H1 (cell line): ENCODE measurements at regions not wholly inside any gene's neighbourhood (a gene's known extent, or its start where the extent isn't known, plus 50 kb on each side); places are given as distances from the start of the nearest gene placed in this dataset.

Source experiments
- CTCF ChIA-PET: fragments of 300-600 bp; sonication (Branson Sonifier 250); formaldehyde crosslinking; loops from one replicate; lab custom pipeline; 2021; ENCODE audit not compliant: partially characterized antibody; lab: Charles Lee
- POLR2A ChIA-PET: fragments of 300-600 bp; sonication (Branson Sonifier 250); formaldehyde crosslinking; loops from one replicate; lab custom pipeline; 2021; ENCODE audit warnings: inconsistent platforms; ENCODE audit not compliant: partially characterized antibody; lab: Charles Lee
- DNase-seq, 2 experiments: peaks; one replicate each; pipeline versions ENCODE4 v3.0.0 to v3.0.0-alpha.2; 2010 to 2022; ENCODE audit warnings: low spot score in 2 of 2, low read depth in 1 of 2, mixed read lengths in 1 of 2
- FAIRE-seq: peaks from 2 replicates; lab custom pipeline; 2011; peaks lifted over from hg19 to GRCh38; lab: Jason Lieb, UNC
- H2AFZ ChIP-seq: 2 replicates; pipeline ENCODE4 v1.8.1; 2012; ENCODE audit warnings: low read length, inconsistent platforms
- H2AK5ac ChIP-seq: 2 replicates; pipeline ENCODE4 v1.6.1; 2013; ENCODE audit warnings: low read depth, low read length
- H2BK120ac ChIP-seq: replicated peaks from 2 replicates; pipeline ENCODE3; 2013; ENCODE audit warnings: low read depth, low read length, inconsistent platforms
- H2BK12ac ChIP-seq: 2 replicates; pipeline ENCODE4 v1.6.1; 2013; ENCODE audit warnings: low read depth, low read length
- H2BK15ac ChIP-seq: 2 replicates; pipeline ENCODE4 v1.6.1; 2013; ENCODE audit warnings: low read length
- H2BK20ac ChIP-seq: 2 replicates; pipeline ENCODE4 v1.6.1; 2013; ENCODE audit warnings: low read length
- H2BK5ac ChIP-seq: 2 replicates; pipeline ENCODE4 v1.6.1; 2013; ENCODE audit warnings: low read depth, low read length
- H3K14ac ChIP-seq: 2 replicates; pipeline ENCODE4 v1.6.1; 2013; ENCODE audit warnings: inconsistent platforms; ENCODE audit not compliant: insufficient read length
- H3K18ac ChIP-seq: 2 replicates; pipeline ENCODE4 v1.6.1; 2013; ENCODE audit warnings: low read length; ENCODE audit errors: extremely low read depth
- H3K23ac ChIP-seq: 2 replicates; pipeline ENCODE4 v1.6.1; 2013; ENCODE audit warnings: inconsistent platforms; ENCODE audit not compliant: insufficient read length
- H3K23me2 ChIP-seq: 2 replicates; pipeline ENCODE4 v1.6.1; 2013; ENCODE audit warnings: low read depth, low read length
- H3K27ac ChIP-seq: 2 replicates; pipeline ENCODE4 v1.6.1; 2011; ENCODE audit warnings: low read depth, low read length, inconsistent platforms
- H3K27me3 ChIP-seq, 4 experiments: replicated peaks in 1 of 4; 1 replicate in 1 of 4; 2 replicates in 3 of 4; pipeline versions ENCODE4 v1.6.1 to v1.8.1; 2011 to 2013; ENCODE audit warnings: low read length in 3 of 4, mild to moderate bottlenecking in 3 of 4, inconsistent platforms in 2 of 4, mixed read lengths in 2 of 4, moderate library complexity in 1 of 4; ENCODE audit not compliant: control insufficient read depth in 3 of 4, insufficient read depth in 3 of 4; ENCODE audit errors: extremely low read depth in 1 of 4
- H3K36me3 ChIP-seq, 4 experiments: 2 replicates each; pipeline versions ENCODE4 v1.6.1 to v1.8.1; 2011 to 2013; ENCODE audit warnings: mild to moderate bottlenecking in 4 of 4, low read length in 3 of 4, moderate library complexity in 2 of 4, control low read depth in 1 of 4, inconsistent platforms in 1 of 4; ENCODE audit not compliant: insufficient read depth in 4 of 4, control insufficient read depth in 2 of 4
- H3K4ac ChIP-seq: replicated peaks from 2 replicates; pipeline ENCODE3; 2013; ENCODE audit warnings: low read length, low read depth, mixed read lengths, inconsistent platforms; ENCODE audit not compliant: insufficient read length
- H3K4me1 ChIP-seq, 4 experiments: replicated peaks in 1 of 4; 1 replicate in 1 of 4; 2 replicates in 3 of 4; pipeline versions ENCODE4 v1.6.1 to v1.8.1; 2011 to 2013; ENCODE audit warnings: low read length in 3 of 4, inconsistent platforms in 2 of 4, mixed read lengths in 1 of 4; ENCODE audit not compliant: insufficient read depth in 4 of 4, control insufficient read depth in 3 of 4
- H3K4me2 ChIP-seq, 2 experiments: 2 replicates each; pipeline versions ENCODE4 v1.6.1 to v1.8.1; 2011 to 2013; ENCODE audit warnings: low read depth in 2 of 2, low read length in 2 of 2, control low read depth in 1 of 2, inconsistent platforms in 1 of 2, mild to moderate bottlenecking in 1 of 2; ENCODE audit not compliant: insufficient read depth in 1 of 2
- H3K4me3 ChIP-seq, 4 experiments: fragments of 200-600, 300-600 bp in 1 of 4; sonication (generic), shearing (Covaris generic), sonication (Bioruptor Twin) in 1 of 4; 2 replicates each; pipeline versions ENCODE4 v1.5.1 to v1.8.1; 2011 to 2016; ENCODE audit warnings: low read length in 4 of 4, low read depth in 3 of 4, control low read depth in 2 of 4, inconsistent platforms in 2 of 4, mild to moderate bottlenecking in 2 of 4, mixed read lengths in 1 of 4, moderate library complexity in 1 of 4; ENCODE audit not compliant: insufficient read depth in 2 of 4; ENCODE audit errors: extremely low read depth in 1 of 4
- H3K56ac ChIP-seq: replicated peaks from 2 replicates; pipeline ENCODE3; 2013; ENCODE audit warnings: low read depth, mild to moderate bottlenecking, mixed read lengths, low read length, inconsistent platforms; ENCODE audit not compliant: insufficient read length
- H3K79me1 ChIP-seq: 2 replicates; pipeline ENCODE4 v1.6.1; 2013; ENCODE audit warnings: low read depth, low read length, control low read depth
- H3K79me2 ChIP-seq, 2 experiments: 2 replicates each; pipeline versions ENCODE4 v1.6.1 to v1.8.1; 2012 to 2013; ENCODE audit warnings: low read length in 2 of 2, mild to moderate bottlenecking in 2 of 2, inconsistent platforms in 1 of 2; ENCODE audit not compliant: insufficient read depth in 2 of 2, control insufficient read depth in 1 of 2
- H3K9ac ChIP-seq, 4 experiments: replicated peaks in 1 of 4; 1 replicate in 1 of 4; 2 replicates in 3 of 4; pipeline versions ENCODE4 v1.6.1 to v1.8.1; 2011 to 2013; ENCODE audit warnings: low read depth in 3 of 4, low read length in 3 of 4, control low read depth in 2 of 4, mild to moderate bottlenecking in 2 of 4, moderate library complexity in 2 of 4, inconsistent platforms in 1 of 4; ENCODE audit errors: extremely low read depth in 1 of 4
- H3K9me3 ChIP-seq, 2 experiments: 2 replicates each; pipeline versions ENCODE4 v1.6.1 to v1.8.1; 2012 to 2013; ENCODE audit warnings: mild to moderate bottlenecking in 2 of 2, moderate library complexity in 2 of 2, control low read depth in 1 of 2, inconsistent platforms in 1 of 2, low read depth in 1 of 2, low read length in 1 of 2, mixed read lengths in 1 of 2; ENCODE audit not compliant: insufficient read depth in 2 of 2
- H4K20me1 ChIP-seq, 2 experiments: replicated peaks in 1 of 2; 2 replicates each; pipeline versions ENCODE3 to v1.8.1; 2011 to 2013; ENCODE audit warnings: inconsistent platforms in 2 of 2, low read length in 2 of 2, mild to moderate bottlenecking in 1 of 2; ENCODE audit not compliant: insufficient read depth in 2 of 2, control insufficient read depth in 1 of 2
- H4K5ac ChIP-seq: 2 replicates; pipeline ENCODE4 v1.6.1; 2013; ENCODE audit warnings: low read length, low read depth, mixed read lengths, inconsistent platforms; ENCODE audit not compliant: insufficient read length
- H4K8ac ChIP-seq: 2 replicates; pipeline ENCODE4 v1.8.0; 2013; ENCODE audit warnings: mild to moderate bottlenecking, moderate library complexity, low read length, inconsistent platforms; ENCODE audit not compliant: insufficient read depth; ENCODE audit errors: extremely low read depth
- H4K91ac ChIP-seq: replicated peaks from 2 replicates; pipeline ENCODE3; 2013; ENCODE audit warnings: low read length, mixed read lengths, inconsistent platforms; ENCODE audit not compliant: insufficient read length
- ASH2L ChIP-seq: fragments of 200-600, 300-600 bp; sonication (generic); IDR thresholded peaks from one replicate; pipeline ENCODE4 v1.7.1; 2017; ENCODE audit warnings: low read length
- NANOG ChIP-seq: IDR thresholded peaks from 2 replicates; pipeline ENCODE4 v1.6.1; 2011; ENCODE audit warnings: low read length, low read depth, mild to moderate bottlenecking, inconsistent platforms; ENCODE audit not compliant: insufficient read depth, poor library complexity, severe bottlenecking
- RAD21 ChIP-seq, 2 experiments: IDR thresholded peaks in 1 of 2; conservative IDR thresholded peaks in 1 of 2; 2 replicates each; pipeline ENCODE4 v1.6.1; 2011; ENCODE audit warnings: low read depth in 2 of 2, low read length in 2 of 2, improper control_type of control experiment in 1 of 2, inconsistent platforms in 1 of 2, mild to moderate bottlenecking in 1 of 2, moderate library complexity in 1 of 2
- SIN3A ChIP-seq, 2 experiments: IDR thresholded peaks in 1 of 2; conservative IDR thresholded peaks in 1 of 2; 2 replicates each; pipeline ENCODE4 v1.6.1; 2011 to 2012; ENCODE audit warnings: low read length in 2 of 2, improper control_type of control experiment in 1 of 2, low read depth in 1 of 2, mild to moderate bottlenecking in 1 of 2
- TBP ChIP-seq: IDR thresholded peaks from 2 replicates; pipeline ENCODE4 v1.6.1; 2011; ENCODE audit warnings: low read depth, low read length, improper control_type of control experiment
- WGBS, 2 experiments: shearing (Covaris generic) in 1 of 2; methylation state at CpG; one replicate each; pipeline versions ENCODE4 v1.1.6 to v1.1.7; 2013 to 2015; ENCODE audit warnings: low lambda C conversion rate in 2 of 2, mixed read lengths in 2 of 2, inconsistent platforms in 1 of 2, low coverage in 1 of 2, missing lambda C conversion rate in 1 of 2; ENCODE audit not compliant: insufficient replicate concordance in 2 of 2, insufficient coverage in 1 of 2, insufficient read length in 1 of 2; ENCODE audit errors: extremely low coverage in 1 of 2, missing lambda C conversion rate in 1 of 2; 5-methylcytosine and 5-hydroxymethylcytosine counted together

GRCh38 chr1:198902655-198903054, 263.8 kb downstream of the PTPRC start:
- no peak overlapping the region for H3K23ac ChIP-seq
- no peak overlapping the region for H4K5ac ChIP-seq
- no peaks in the 10 kb centered on the region for H3K9me3 ChIP-seq
- FAIRE-seq (peak; percentile 19), DNase-seq (no peak)
- ChIA-PET CTCF (no interaction called here), POLR2A (no interaction called here)
- H4K20me1 ChIP-seq, result no peaks in the 10 kb centered on the region
- H3K27me3 ChIP-seq, result no peaks in the 10 kb centered on the region
- H3K14ac ChIP-seq, result no peak overlapping the region
- H3K79me2 ChIP-seq, result no peaks in the 10 kb centered on the region
- H3K27ac ChIP-seq, result no peak overlapping the region
- H2BK5ac ChIP-seq, result no peak overlapping the region
- H3K4me3 ChIP-seq, result no peak overlapping the region
- no peaks in the 10 kb centered on the region for H3K36me3 ChIP-seq
- H2BK12ac ChIP-seq, result no peak overlapping the region
- no peak overlapping the region for H2BK120ac ChIP-seq
- H3K56ac ChIP-seq, result no peak overlapping the region
- H3K18ac ChIP-seq, result peak overlapping the region; percentile 38; the same call in 1 of the 2 replicates
- H4K8ac ChIP-seq, result no peak overlapping the region
- H3K79me1 ChIP-seq, result no peaks in the 10 kb centered on the region
- no peak overlapping the region for H3K9ac ChIP-seq
- H2BK15ac ChIP-seq, result no peak overlapping the region
- TF ChIP-seq RAD21 (IDR thresholded peaks at IDR 0.05 in 1 of 2, conservative IDR thresholded peaks at IDR 0.05 in 1 of 2; ENCODE audit: low read depth in 2 of 2, low read length in 2 of 2) (no peak), NANOG (no peak), SIN3A (conservative IDR thresholded peaks at IDR 0.05 in 1 of 2, IDR thresholded peaks at IDR 0.05 in 1 of 2; ENCODE audit: low read depth in 1 of 2, low read length in 2 of 2) (no peak), ASH2L (no peak), TBP (no peak)
- no peak overlapping the region for H4K91ac ChIP-seq
- WGBS, 2 experiments, result 88% methylated on average over 5 of the region's 5 CpGs; no CpG with 5 or more reads in 1 of the 2 experiments
- peak overlapping the region; percentile 82 for H2AFZ ChIP-seq
- H3K4me1 ChIP-seq, result peaks cover 0 to 6% (median 3%) of the 10 kb centered on the region in 4 experiments; a peak in 2 of 7 replicates
- H3K4ac ChIP-seq, result no peak overlapping the region
- no peak overlapping the region for H3K4me2 ChIP-seq
- no peak overlapping the region for H2AK5ac ChIP-seq
- no peak overlapping the region for H2BK20ac ChIP-seq
- no peaks in the 10 kb centered on the region; the same call in 1 of the 2 replicates for H3K23me2 ChIP-seq
